ENCODE measurements at regions not wholly inside any gene's neighbourhood (a gene's known extent, or its start where the extent isn't known, plus 50 kb on each side); places are given as distances from the start of the nearest gene placed in this dataset.

GRCh38 chr2:225916692-225917091, 517.2 kb downstream of the NYAP2 start:
- TF ChIP-seq EZH2 (IDR thresholded peaks at IDR 0.05; ENCODE audit: borderline replicate concordance, low read depth, low read length, severe bottlenecking) (no peak), CTCF (IDR thresholded peaks at IDR 0.05; ENCODE audit: borderline replicate concordance, extremely low read depth, low read length, poor library complexity, severe bottlenecking) (no peak)
